Spleen (tissue), 7 donors: ENCODE measurements at regions not wholly inside any gene's neighbourhood (a gene's known extent, or its start where the extent isn't known, plus 50 kb on each side); places are given as distances from the start of the nearest gene placed in this dataset.

Source experiments
- CTCF ChIP-seq, 11 experiments: fragments of 200-600 bp in 7 of 11; fragments of 450-650 bp in 4 of 11; sonication (generic) in 4 of 11; IDR thresholded peaks in 8 of 11; conservative IDR thresholded peaks in 3 of 11; 1 replicate in 7 of 11; 2 replicates in 4 of 11; pipeline versions ENCODE4 v1.4.0 to v1.8.0; 2016 to 2021; ENCODE audit warnings: antibody characterized with exemption in 11 of 11, inconsistent platforms in 4 of 11, mild to moderate bottlenecking in 1 of 11
- POLR2A ChIP-seq, 3 donors: fragments of 450-650 bp; IDR thresholded peaks; one replicate each; pipeline ENCODE4 v1.5.1; 2017; ENCODE audit warnings: antibody characterized with exemption in 3 of 3, mild to moderate bottlenecking in 1 of 3
- POLR2AphosphoS5 ChIP-seq, 3 donors: sonication (generic); formaldehyde crosslinking; IDR thresholded peaks; one replicate each; pipeline ENCODE4 v1.5.1; 2017; ENCODE audit warnings: antibody characterized with exemption in 3 of 3
- donor health status: DM: no; HTN: no; CAD: no; lungs with moderate emphysema.
- donor health status: DM: no; HTN: no; CAD: no.
- donor health status: DM: no; HTN: no; CAD: no.

- TF ChIP-seq POLR2AphosphoS5 (IDR thresholded peaks at IDR 0.05): no peak
- TF ChIP-seq POLR2A (IDR thresholded peaks at IDR 0.05): no peak
- TF ChIP-seq CTCF (IDR thresholded peaks at IDR 0.05 in 8 of 11, conservative IDR thresholded peaks at IDR 0.05 in 3 of 11): no peak
Observed at GRCh38 chr15:49752517-49752916, 131.7 kb downstream of the DTWD1 start.
